Glutamatergic neuron (in vitro differentiated cells): ENCODE measurements at regions not wholly inside any gene's neighbourhood (a gene's known extent, or its start where the extent isn't known, plus 50 kb on each side); places are given as distances from the start of the nearest gene placed in this dataset.

ENCODE experiments used
- DNase-seq: peaks from one replicate; pipeline ENCODE4 v3.0.0; 2022
- H3K27ac Mint-ChIP-seq: one replicate; pipeline ENCODE4 v1.8.0; 2020; ENCODE audit warnings: mild to moderate bottlenecking, mixed read lengths, inconsistent platforms; ENCODE audit not compliant: unreplicated experiment
- H3K27me3 Mint-ChIP-seq: one replicate; pipeline ENCODE4 v1.8.0; 2020; ENCODE audit warnings: mild to moderate bottlenecking, moderate library complexity, mixed read lengths, inconsistent platforms; ENCODE audit not compliant: unreplicated experiment
- H3K36me3 Mint-ChIP-seq: one replicate; pipeline ENCODE4 v1.8.0; 2020; ENCODE audit warnings: mild to moderate bottlenecking, mixed read lengths, inconsistent platforms; ENCODE audit not compliant: unreplicated experiment
- H3K4me1 Mint-ChIP-seq: one replicate; pipeline ENCODE4 v1.8.0; 2020; ENCODE audit warnings: mild to moderate bottlenecking, low read depth, mixed read lengths, inconsistent platforms; ENCODE audit not compliant: unreplicated experiment
- H3K4me3 Mint-ChIP-seq: one replicate; pipeline ENCODE4 v1.8.0; 2020; ENCODE audit warnings: mild to moderate bottlenecking, mixed read lengths, inconsistent platforms; ENCODE audit not compliant: unreplicated experiment
- H3K9me3 Mint-ChIP-seq: one replicate; pipeline ENCODE4 v1.8.0; 2020; ENCODE audit warnings: mild to moderate bottlenecking, moderate library complexity, mixed read lengths, inconsistent platforms; ENCODE audit not compliant: unreplicated experiment
- TF ChIP-seq, protein P1 (sequence below): fragments of 200-600 bp; sonication (generic); IDR thresholded peaks from one replicate; pipeline ENCODE4 v1.5.0; 2021; ENCODE audit not compliant: partially characterized antibody, unreplicated experiment

DNA sequence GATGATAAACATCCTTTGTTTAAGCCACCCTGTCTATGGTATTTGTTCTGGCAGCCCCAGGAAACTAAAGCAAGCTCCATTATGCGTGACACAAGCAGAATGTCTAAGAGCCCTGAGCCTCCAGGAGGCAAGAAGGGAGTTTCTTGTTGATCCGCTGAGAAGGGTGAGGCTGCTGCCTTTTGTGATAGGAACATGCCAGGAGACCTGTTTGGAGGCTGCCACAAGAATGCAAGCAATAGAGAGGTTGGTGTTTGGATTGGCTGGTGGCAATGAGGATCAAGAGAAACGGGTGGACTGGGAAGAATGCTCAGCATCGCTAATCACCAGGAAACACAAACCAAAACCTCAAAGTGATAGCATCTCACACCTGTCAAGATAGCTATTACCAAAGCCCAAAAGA, 104.8 kb downstream of the ASB7 start:
- H3K4me3 Mint-ChIP-seq = no peak overlapping the region
- peaks cover 9% of the 10 kb centered on the region for H3K9me3 Mint-ChIP-seq
- DNase-seq = no peak
- peaks cover 28% of the 10 kb centered on the region for H3K36me3 Mint-ChIP-seq
- no peaks in the 10 kb centered on the region for H3K4me1 Mint-ChIP-seq
- no peak overlapping the region for H3K27ac Mint-ChIP-seq
- H3K27me3 Mint-ChIP-seq = peaks cover 8% of the 10 kb centered on the region
- TF ChIP-seq, protein P1, sequence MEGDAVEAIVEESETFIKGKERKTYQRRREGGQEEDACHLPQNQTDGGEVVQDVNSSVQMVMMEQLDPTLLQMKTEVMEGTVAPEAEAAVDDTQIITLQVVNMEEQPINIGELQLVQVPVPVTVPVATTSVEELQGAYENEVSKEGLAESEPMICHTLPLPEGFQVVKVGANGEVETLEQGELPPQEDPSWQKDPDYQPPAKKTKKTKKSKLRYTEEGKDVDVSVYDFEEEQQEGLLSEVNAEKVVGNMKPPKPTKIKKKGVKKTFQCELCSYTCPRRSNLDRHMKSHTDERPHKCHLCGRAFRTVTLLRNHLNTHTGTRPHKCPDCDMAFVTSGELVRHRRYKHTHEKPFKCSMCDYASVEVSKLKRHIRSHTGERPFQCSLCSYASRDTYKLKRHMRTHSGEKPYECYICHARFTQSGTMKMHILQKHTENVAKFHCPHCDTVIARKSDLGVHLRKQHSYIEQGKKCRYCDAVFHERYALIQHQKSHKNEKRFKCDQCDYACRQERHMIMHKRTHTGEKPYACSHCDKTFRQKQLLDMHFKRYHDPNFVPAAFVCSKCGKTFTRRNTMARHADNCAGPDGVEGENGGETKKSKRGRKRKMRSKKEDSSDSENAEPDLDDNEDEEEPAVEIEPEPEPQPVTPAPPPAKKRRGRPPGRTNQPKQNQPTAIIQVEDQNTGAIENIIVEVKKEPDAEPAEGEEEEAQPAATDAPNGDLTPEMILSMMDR = no peak

DNA sequence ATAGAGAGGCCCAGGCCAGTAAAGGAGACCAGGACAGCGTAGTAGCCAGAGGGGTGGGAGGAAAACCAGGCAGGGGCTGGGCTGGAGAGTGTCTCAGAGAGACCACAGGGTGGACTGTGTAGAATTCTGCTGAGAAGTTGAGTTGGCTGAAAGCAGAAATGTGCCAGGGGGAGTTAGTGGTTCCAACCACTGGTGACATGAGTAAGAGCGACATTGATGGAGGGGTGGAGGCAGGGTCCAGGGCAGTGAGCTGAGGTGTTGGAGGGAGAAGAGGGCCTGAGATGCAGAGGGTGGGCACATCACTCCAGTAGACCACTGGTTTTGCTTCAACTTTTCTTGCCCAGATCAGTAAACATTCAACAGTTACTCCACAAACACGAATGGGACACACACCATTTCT, 106.5 kb downstream of the ASB7 start:
- Mint-ChIP-seq H3K4me1 (no peaks in the 10 kb centered on the region), H3K27me3 (peaks cover 8% of the 10 kb centered on the region), H3K4me3 (no peak overlapping the region), H3K9me3 (peaks cover 5% of the 10 kb centered on the region), H3K36me3 (peaks cover 28% of the 10 kb centered on the region), H3K27ac (no peak overlapping the region)
- TF ChIP-seq, protein P1 = no peak
- DNase-seq = no peak

DNA sequence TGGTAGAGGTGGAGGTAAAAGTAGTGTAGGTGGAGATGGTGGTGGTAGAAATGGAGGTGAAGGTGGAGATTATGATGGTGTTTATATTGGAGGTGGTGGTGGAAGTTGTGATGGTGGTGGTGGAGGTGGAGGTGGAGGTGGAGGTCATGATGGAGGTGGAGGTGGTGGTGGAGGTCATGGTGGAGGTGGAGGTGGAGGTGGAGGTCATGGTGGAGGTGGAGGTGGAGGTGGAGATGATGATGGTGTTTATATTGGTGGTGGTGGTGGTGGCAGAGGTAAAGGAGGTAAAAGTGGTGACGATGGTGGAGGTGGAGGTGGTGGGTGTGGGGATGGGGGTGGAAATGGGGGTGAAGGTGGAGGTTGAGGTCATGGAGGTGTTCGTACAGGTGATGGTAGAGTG, 107.8 kb downstream of the ASB7 start:
- Mint-ChIP-seq H3K36me3 (peaks cover 17% of the 10 kb centered on the region), H3K27me3 (peaks cover 3% of the 10 kb centered on the region), H3K9me3 (peaks cover 3% of the 10 kb centered on the region), H3K4me3 (no peak overlapping the region), H3K4me1 (no peaks in the 10 kb centered on the region), H3K27ac (no peak overlapping the region)
- no peak for DNase-seq
- TF ChIP-seq, protein P1 = no peak

DNA sequence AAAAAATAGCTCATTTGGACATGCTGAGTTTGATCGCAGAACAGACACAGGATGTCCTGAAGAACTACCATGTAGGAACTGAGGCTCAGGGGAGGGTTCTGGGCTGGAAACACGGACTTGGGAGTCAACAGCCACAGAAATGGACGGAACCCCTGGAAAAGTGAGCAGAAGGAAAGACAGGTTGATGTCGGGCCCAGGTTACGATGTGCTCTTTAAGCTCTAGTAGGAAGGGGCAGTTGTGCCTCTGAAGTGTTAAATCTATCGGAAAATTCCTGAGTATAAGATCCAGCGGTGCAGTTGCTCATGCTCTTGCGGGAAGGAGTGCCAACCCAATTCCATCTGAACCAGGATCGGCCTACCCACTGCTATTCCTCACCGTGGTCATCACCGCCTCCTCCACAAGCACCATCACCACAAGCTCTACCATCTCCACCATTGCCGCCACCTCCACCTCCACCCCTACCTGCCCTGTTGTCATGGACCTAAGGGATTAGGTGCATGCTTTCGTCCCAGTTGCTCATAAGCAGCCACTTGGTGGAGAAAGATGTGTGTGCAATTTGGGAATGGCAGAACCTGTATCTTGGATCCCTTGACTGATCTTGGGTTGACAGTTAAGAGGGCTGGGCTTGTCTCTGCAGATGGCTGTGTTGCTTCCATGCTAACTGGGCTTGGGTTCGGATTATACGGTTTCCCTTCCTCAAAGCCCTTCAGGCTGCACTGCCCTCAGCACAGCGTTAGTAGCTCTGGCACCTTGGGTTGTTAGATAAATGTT, 108.5 kb downstream of the ASB7 start:
- TF ChIP-seq, protein P1 = no peak
- H3K27ac Mint-ChIP-seq = no peak overlapping the region
- peaks cover 3% of the 10 kb centered on the region for H3K27me3 Mint-ChIP-seq
- H3K9me3 Mint-ChIP-seq = peaks cover 3% of the 10 kb centered on the region
- H3K36me3 Mint-ChIP-seq = peaks cover 16% of the 10 kb centered on the region
- H3K4me3 Mint-ChIP-seq = no peak overlapping the region
- H3K4me1 Mint-ChIP-seq = no peaks in the 10 kb centered on the region
- no peak for DNase-seq

DNA sequence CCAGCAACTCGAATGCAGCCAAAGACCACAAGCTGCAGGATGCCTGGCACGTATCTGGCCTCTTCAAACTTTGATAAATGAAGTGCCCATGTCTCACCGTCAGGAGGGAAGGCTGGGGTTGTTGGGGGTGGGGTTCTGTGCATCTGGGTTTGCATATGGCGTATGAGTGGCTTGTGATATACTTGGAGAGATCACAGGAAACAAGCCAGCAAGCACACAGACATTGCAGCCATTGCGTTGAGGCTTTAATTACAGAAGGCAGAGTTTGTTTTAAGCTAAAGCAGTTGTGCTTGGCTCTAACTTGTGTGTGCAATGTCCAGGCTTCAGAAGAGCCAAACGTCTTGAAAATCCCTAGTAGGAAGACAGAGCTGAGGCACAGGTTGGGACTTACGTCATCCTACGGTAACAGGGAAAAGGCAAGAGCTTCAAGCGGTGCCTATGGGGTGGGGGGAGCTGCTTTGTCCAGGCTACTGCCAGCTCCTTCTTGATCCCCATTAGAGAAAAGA, 109.2 kb downstream of the ASB7 start:
- no peak overlapping the region for H3K4me3 Mint-ChIP-seq
- TF ChIP-seq, protein P1 = no peak
- H3K27ac Mint-ChIP-seq = no peak overlapping the region

More for the DNA sequence above, 109.2 kb downstream of the ASB7 start:
- DNase-seq = no peak
- H3K27me3 Mint-ChIP-seq = peaks cover 3% of the 10 kb centered on the region
- H3K4me1 Mint-ChIP-seq = no peaks in the 10 kb centered on the region
- peaks cover 16% of the 10 kb centered on the region for H3K36me3 Mint-ChIP-seq
- peaks cover 3% of the 10 kb centered on the region for H3K9me3 Mint-ChIP-seq
